ENCODE measurements at regions not wholly inside any gene's neighbourhood (a gene's known extent, or its start where the extent isn't known, plus 50 kb on each side); places are given as distances from the start of the nearest gene placed in this dataset.

- TF ChIP-seq RAD51 (IDR thresholded peaks at IDR 0.05; ENCODE audit: borderline replicate concordance): no peak
- TF ChIP-seq TCF12 (IDR thresholded peaks at IDR 0.05): no peak
- TF ChIP-seq TCF12 (CRISPR knock-in tag; IDR thresholded peaks at IDR 0.05): no peak
- TF ChIP-seq DPF2 (CRISPR knock-in tag; IDR thresholded peaks at IDR 0.05; ENCODE audit: borderline replicate concordance, low read depth): no peak
- no peak for TF ChIP-seq THAP11 (CRISPR knock-in tag; IDR thresholded peaks at IDR 0.05)
- no peak for TF ChIP-seq HOXA5 (CRISPR knock-in tag; IDR thresholded peaks at IDR 0.05)
- no peak for TF ChIP-seq E2F1 (CRISPR knock-in tag; IDR thresholded peaks at IDR 0.05)
- TF ChIP-seq PHF20 (CRISPR knock-in tag; IDR thresholded peaks at IDR 0.05): no peak
- TF ChIP-seq CTCF (CRISPR knock-in tag; IDR thresholded peaks at IDR 0.05): no peak
- TF ChIP-seq TSC22D2 (CRISPR knock-in tag; IDR thresholded peaks at IDR 0.05; ENCODE audit: borderline replicate concordance): no peak
- no peak for TF ChIP-seq FOXA1 (IDR thresholded peaks at IDR 0.05)
- TF ChIP-seq FOXA1 (CRISPR knock-in tag; IDR thresholded peaks at IDR 0.05): no peak
- TF ChIP-seq ZNF160 (CRISPR knock-in tag; IDR thresholded peaks at IDR 0.05): no peak
- TF ChIP-seq REST (IDR thresholded peaks at IDR 0.05; ENCODE audit: borderline replicate concordance in 1 of 2, low read depth in 1 of 2, low read length in 2 of 2): no peak
These were observed 1110.0 kb upstream of the PCDH20 start for GRCh38 chr13:62525652-62526051.
